ENCODE measurements at regions not wholly inside any gene's neighbourhood (a gene's known extent, or its start where the extent isn't known, plus 50 kb on each side); places are given as distances from the start of the nearest gene placed in this dataset.

- no peaks in the 10 kb centered on the region for H3K36me3 Mint-ChIP-seq (ENCODE audit: low read depth)
- no peaks in the 10 kb centered on the region for H3K9me3 Mint-ChIP-seq
- H3K4me3 Mint-ChIP-seq, result no peak overlapping the region
- intact Hi-C loops (cut with micrococcal nuclease), result no loop called here
- DNase-seq, result no peak
- H3K27me3 Mint-ChIP-seq, result no peaks in the 10 kb centered on the region
- no peaks in the 10 kb centered on the region for H3K4me1 Mint-ChIP-seq
- H3K27ac Mint-ChIP-seq, result no peak overlapping the region
These were observed 329.0 kb downstream of the OLFM4 start for GRCh38 chr13:53357582-53357981.

DNA sequence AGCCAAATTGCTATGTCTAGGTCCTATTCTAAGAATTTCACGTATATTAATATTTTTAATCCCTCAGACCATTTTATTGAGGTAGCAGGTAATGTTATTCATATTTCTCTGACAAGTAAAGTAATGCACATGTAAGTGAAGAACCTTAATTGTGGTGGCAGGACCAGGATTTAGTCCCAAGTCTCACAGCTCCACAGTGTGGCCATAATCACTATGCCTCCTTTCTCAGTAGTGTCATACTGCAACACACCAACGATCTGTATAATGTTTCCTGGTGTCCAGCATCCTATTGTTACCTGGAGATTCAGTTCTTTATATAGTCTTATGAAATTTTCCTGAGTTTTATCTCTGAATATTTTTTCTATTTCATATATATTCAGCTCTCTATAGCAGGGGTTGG, 340.3 kb downstream of the OLFM4 start:
- no peak overlapping the region for H3K4me3 Mint-ChIP-seq
- no peaks in the 10 kb centered on the region for H3K4me1 Mint-ChIP-seq
- no peak for DNase-seq
- H3K27ac Mint-ChIP-seq, result no peak overlapping the region
- no peaks in the 10 kb centered on the region for H3K27me3 Mint-ChIP-seq
- no peaks in the 10 kb centered on the region for H3K36me3 Mint-ChIP-seq (ENCODE audit: low read depth)
- intact Hi-C loops (cut with micrococcal nuclease), result no loop called here
- H3K9me3 Mint-ChIP-seq, result no peaks in the 10 kb centered on the region

DNA sequence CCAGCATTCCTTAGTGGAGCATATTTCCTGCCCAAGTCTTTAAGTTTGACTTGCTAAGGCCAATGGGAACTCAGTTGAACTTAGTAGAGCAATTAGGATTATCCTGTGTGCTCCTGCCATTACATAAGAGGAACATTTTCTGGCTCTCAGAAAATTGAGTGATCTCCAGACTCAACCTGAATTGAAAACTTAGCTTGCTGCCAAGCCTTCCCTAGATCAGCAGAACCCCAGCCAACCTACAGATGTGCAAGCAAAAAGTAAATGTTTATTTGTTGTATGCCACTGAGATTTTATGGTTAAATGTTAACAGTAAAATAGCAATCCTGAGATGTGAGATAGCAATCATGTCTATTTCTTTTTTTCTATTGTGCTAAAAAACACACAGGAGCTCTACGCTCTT, 350.9 kb downstream of the OLFM4 start:
- DNase-seq, result no peak
- Mint-ChIP-seq H3K36me3 (ENCODE audit: low read depth) (no peaks in the 10 kb centered on the region), H3K4me1 (no peaks in the 10 kb centered on the region), H3K27me3 (no peaks in the 10 kb centered on the region), H3K9me3 (no peaks in the 10 kb centered on the region), H3K4me3 (no peak overlapping the region), H3K27ac (no peak overlapping the region)
- intact Hi-C loops (cut with micrococcal nuclease), result no loop called here

DNA sequence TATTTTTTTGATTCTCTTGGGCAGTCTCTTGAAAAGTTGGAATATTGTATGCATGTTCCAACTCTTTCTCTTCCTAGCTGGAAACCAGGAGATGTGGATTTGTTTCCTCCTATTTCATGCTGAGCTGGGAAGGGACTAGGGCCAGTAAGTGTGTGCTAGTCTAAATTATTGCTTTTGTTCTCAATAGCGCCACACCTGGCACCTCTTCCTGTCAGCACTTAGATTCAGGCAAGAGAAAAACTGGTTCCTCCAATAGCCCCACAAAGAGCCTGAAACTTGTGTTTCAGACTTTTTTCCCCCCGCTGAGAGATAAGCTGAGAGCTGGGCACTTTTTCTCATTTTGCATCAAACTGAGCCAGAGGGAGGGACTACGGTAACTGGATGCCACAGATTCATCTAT, 353.4 kb downstream of the OLFM4 start:
- Mint-ChIP-seq H3K27ac (no peak overlapping the region), H3K4me1 (no peaks in the 10 kb centered on the region), H3K27me3 (no peaks in the 10 kb centered on the region), H3K9me3 (no peaks in the 10 kb centered on the region), H3K36me3 (ENCODE audit: low read depth) (no peaks in the 10 kb centered on the region), H3K4me3 (no peak overlapping the region)
- no peak for DNase-seq
- intact Hi-C loops (cut with micrococcal nuclease), result no loop called here

DNA sequence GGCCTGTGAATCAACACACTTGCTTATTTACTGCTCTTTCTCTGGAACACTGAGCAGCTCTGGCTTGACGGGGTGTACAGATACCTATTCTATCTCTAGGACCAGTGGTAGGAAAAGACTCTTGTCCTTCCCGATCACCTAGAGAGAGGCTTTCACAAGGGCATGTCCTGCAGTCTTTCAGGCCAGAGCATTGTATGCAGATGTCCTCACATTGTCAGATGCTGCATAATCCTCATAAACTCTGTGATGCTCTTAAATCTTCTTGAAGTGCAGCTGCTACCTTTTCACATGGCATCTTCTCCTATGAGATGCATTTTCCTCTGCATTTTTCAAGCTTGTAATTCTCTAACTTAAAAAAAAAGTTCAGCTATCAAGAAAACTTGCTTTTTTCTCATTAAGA, 369.4 kb downstream of the OLFM4 start:
- Mint-ChIP-seq H3K4me3 (no peak overlapping the region), H3K27me3 (no peaks in the 10 kb centered on the region), H3K36me3 (ENCODE audit: low read depth) (no peaks in the 10 kb centered on the region), H3K4me1 (no peaks in the 10 kb centered on the region), H3K9me3 (peaks cover 7% of the 10 kb centered on the region), H3K27ac (no peak overlapping the region)
- intact Hi-C loops (cut with micrococcal nuclease), result no loop called here
- DNase-seq, result no peak

DNA sequence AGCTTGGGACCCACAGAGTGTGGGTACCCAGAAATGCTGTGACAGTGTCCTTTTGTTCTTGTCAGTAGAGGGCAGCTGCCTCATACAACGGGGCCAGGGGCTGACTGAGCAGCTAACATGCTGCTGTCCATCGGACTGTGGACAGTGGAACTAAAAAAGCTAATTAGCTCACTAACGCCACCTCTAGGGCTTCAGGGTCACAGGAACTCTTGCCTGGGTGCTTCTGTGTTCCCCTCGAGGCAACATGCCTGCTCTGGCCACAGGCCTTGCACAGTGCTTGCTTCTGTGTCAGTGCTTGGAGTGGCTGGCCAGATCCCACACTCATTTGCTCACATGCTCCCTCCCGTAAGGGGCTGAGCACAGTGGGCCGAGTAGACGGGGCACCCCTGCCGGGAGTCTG, 377.0 kb downstream of the OLFM4 start:
- no peak overlapping the region for H3K4me3 Mint-ChIP-seq
- no peaks in the 10 kb centered on the region for H3K4me1 Mint-ChIP-seq
- intact Hi-C loops (cut with micrococcal nuclease), result no loop called here

GRCh38 chr13:53408306-53408705, 379.7 kb downstream of the OLFM4 start:
- DNase-seq, result no peak
- Mint-ChIP-seq H3K27ac (no peak overlapping the region), H3K4me1 (no peaks in the 10 kb centered on the region), H3K27me3 (no peaks in the 10 kb centered on the region), H3K4me3 (no peak overlapping the region), H3K9me3 (peaks cover 9% of the 10 kb centered on the region), H3K36me3 (ENCODE audit: low read depth) (no peaks in the 10 kb centered on the region)
- intact Hi-C loops (cut with micrococcal nuclease), result no loop called here

More for the DNA sequence above, 377.0 kb downstream of the OLFM4 start:
- H3K27me3 Mint-ChIP-seq, result no peaks in the 10 kb centered on the region
- H3K9me3 Mint-ChIP-seq, result peaks cover 9% of the 10 kb centered on the region
- no peak for DNase-seq
- no peaks in the 10 kb centered on the region for H3K36me3 Mint-ChIP-seq (ENCODE audit: low read depth)
- H3K27ac Mint-ChIP-seq, result no peak overlapping the region

DNA sequence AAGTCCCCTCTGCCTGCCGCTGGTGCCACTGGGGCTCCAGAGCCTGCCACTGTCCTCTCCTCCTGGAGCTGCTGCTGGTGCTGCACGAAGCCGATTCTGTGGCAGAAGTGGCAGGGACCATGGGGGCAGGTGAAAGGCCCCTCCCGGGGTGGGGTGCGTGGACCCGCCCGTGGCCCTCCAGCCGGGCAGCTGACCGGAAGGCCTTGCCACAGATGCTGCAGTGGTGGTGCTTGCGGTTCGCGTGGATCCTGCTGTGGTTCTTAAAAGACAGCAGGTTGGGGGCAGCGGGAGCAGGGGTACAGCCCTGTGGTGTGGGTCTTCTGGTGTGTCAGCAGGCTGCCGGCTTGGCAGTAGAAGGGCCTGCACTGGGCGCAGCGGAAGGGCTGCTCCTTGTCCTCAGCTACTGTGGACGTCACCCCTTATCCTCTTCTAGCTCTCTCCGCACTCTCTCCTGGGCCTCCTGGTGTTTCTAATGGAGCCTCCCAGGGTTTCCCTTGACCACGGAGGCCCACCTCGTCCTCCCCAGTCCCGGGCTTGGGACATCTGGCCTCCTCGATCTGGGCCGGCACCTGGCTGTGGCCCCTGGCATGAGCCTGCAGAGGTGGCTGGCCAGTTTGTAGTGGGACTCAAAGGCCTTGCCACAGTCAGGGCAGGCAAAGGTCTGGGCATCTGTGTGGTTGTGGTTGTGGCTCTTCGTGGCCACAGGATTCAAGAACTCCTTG, 380.4 kb downstream of the OLFM4 start:
- Mint-ChIP-seq H3K9me3 (peaks cover 9% of the 10 kb centered on the region), H3K27ac (no peak overlapping the region), H3K36me3 (ENCODE audit: low read depth) (no peaks in the 10 kb centered on the region), H3K4me3 (no peak overlapping the region), H3K4me1 (no peaks in the 10 kb centered on the region), H3K27me3 (no peaks in the 10 kb centered on the region)
- DNase-seq, result no peak
- intact Hi-C loops (cut with micrococcal nuclease), result no loop called here

DNA sequence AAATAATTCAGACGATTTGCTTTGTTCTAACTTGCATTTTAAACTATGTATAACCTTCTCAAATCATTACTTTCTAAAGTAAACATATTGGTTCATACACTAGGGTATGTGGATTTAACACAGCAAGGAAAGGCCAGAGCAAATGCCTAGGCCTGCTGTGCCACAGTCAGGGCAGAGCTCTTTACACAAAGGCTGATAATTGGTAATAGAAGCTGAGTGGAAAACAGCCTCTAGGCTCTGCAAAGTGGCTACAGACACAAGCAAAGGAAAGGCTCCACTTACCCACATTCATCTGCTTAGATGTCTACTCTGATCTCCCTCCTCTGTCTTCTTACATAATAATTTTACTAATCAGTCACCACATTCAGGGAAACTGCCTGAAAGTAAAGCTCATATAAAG, 382.9 kb downstream of the OLFM4 start:
- Mint-ChIP-seq H3K27me3 (no peaks in the 10 kb centered on the region), H3K4me1 (no peaks in the 10 kb centered on the region), H3K4me3 (no peak overlapping the region), H3K9me3 (peaks cover 3% of the 10 kb centered on the region), H3K27ac (no peak overlapping the region), H3K36me3 (ENCODE audit: low read depth) (no peaks in the 10 kb centered on the region)
- intact Hi-C loops (cut with micrococcal nuclease), result no loop called here
- DNase-seq, result no peak

DNA sequence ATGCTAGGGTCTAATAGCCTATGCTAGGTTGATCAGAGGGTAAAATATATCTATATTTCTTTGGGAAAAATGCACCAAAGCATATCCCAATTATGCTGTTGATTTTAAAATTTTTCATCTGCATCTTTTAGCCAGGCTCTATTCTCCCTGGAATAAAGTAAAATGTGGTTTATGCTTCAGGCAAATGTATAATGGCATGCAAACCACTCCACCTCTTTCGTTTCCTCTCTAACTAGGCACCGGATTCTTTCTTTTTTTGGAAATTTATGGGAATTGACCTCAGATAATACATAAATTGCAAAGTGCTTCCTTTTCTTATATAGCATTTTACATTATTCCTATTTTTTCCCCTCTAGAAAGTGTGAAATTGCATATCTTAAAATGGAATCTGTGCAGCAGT, 386.5 kb downstream of the OLFM4 start:
- intact Hi-C loops (cut with micrococcal nuclease), result no loop called here

DNA sequence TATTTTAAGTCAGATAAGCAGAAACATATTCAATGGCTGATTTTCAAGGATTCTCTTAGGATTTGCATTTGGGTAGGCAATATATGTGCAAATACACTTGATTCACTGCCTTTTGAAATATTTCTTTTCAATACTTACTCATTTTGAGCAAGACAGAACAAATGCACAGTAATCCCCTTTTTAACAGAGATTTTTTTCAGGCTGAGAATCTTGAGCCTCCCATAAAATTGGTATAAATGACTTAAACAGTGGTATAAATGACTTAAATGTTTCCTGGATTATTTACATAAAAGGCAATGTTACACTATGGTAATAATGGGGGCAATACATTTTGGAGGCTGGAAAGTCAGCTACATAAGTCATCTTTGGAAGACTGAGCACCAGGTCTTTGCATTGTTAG, 389.0 kb downstream of the OLFM4 start:
- Mint-ChIP-seq H3K9me3 (no peaks in the 10 kb centered on the region), H3K4me1 (no peaks in the 10 kb centered on the region), H3K27me3 (no peaks in the 10 kb centered on the region), H3K36me3 (ENCODE audit: low read depth) (no peaks in the 10 kb centered on the region), H3K4me3 (no peak overlapping the region), H3K27ac (no peak overlapping the region)
- intact Hi-C loops (cut with micrococcal nuclease), result no loop called here
- DNase-seq, result no peak

More for the DNA sequence above, 386.5 kb downstream of the OLFM4 start:
- Mint-ChIP-seq H3K27ac (no peak overlapping the region), H3K27me3 (no peaks in the 10 kb centered on the region), H3K4me3 (no peak overlapping the region), H3K36me3 (ENCODE audit: low read depth) (no peaks in the 10 kb centered on the region), H3K4me1 (no peaks in the 10 kb centered on the region), H3K9me3 (no peaks in the 10 kb centered on the region)
- DNase-seq, result no peak

- no peak overlapping the region for H3K27ac Mint-ChIP-seq
- no peaks in the 10 kb centered on the region for H3K4me1 Mint-ChIP-seq
- no peaks in the 10 kb centered on the region for H3K27me3 Mint-ChIP-seq
- intact Hi-C loops (cut with micrococcal nuclease), result no loop called here
- no peak for DNase-seq
- H3K9me3 Mint-ChIP-seq, result no peaks in the 10 kb centered on the region
- no peaks in the 10 kb centered on the region for H3K36me3 Mint-ChIP-seq (ENCODE audit: low read depth)
- no peak overlapping the region for H3K4me3 Mint-ChIP-seq
These were observed 393.8 kb downstream of the OLFM4 start for GRCh38 chr13:53422415-53422814.

GRCh38 chr13:53436396-53436795, 407.8 kb downstream of the OLFM4 start:
- no peaks in the 10 kb centered on the region for H3K27me3 Mint-ChIP-seq
- DNase-seq, result no peak
- no peak overlapping the region for H3K4me3 Mint-ChIP-seq
- H3K9me3 Mint-ChIP-seq, result peaks cover 12% of the 10 kb centered on the region
- no peaks in the 10 kb centered on the region for H3K4me1 Mint-ChIP-seq
- H3K27ac Mint-ChIP-seq, result no peak overlapping the region
- intact Hi-C loops (cut with micrococcal nuclease), result no loop called here
- no peaks in the 10 kb centered on the region for H3K36me3 Mint-ChIP-seq (ENCODE audit: low read depth)

DNA sequence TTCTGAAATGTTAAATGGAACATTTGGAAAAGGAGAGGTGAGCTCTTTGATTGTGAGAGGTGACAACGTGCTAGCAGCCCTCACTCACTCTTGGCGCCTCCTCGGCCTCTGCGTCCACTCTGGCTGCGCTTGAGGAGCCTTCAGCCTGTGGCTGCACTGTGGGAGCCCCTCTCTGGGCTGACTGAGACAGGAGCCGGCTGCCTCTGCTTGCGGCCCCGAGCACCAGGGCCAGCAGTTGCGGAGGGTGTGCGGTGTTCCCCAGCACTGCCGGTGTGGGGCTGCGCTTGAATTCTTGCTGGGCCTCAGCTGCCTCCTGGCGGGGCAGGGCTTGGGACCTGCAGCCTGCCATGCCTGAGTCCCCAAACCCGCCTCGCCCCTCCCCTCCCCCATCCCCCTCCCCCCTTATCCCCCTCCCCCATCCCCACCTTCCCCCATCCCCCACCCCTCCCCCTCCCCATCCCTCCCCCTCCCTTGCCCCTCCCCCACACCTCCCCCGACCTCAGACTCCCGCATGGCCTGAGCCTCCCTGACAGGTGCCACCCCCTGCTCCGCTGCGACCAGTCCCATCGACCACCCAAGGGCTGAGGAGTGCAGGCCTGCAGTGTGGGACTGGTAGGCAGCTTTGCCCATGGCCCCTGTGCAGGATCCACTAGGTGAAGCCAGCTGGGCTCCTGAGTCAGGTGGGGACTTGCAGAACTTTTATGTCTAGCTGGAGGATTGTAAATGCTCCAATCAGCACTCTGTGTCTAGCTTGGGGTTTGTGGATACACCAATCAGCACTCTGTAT, 411.0 kb downstream of the OLFM4 start:
- DNase-seq, result no peak
- Mint-ChIP-seq H3K27ac (no peak overlapping the region), H3K27me3 (no peaks in the 10 kb centered on the region), H3K36me3 (ENCODE audit: low read depth) (no peaks in the 10 kb centered on the region), H3K4me1 (no peaks in the 10 kb centered on the region), H3K9me3 (peaks cover 6% of the 10 kb centered on the region), H3K4me3 (no peak overlapping the region)
- intact Hi-C loops (cut with micrococcal nuclease), result no loop called here

GRCh38 chr13:53442979-53443378, 414.4 kb downstream of the OLFM4 start:
- Mint-ChIP-seq H3K27me3 (no peaks in the 10 kb centered on the region), H3K27ac (no peak overlapping the region), H3K36me3 (ENCODE audit: low read depth) (no peaks in the 10 kb centered on the region), H3K4me1 (no peaks in the 10 kb centered on the region), H3K4me3 (no peak overlapping the region), H3K9me3 (peaks cover 12% of the 10 kb centered on the region)
- no peak for DNase-seq
- intact Hi-C loops (cut with micrococcal nuclease), result no loop called here
